Gastroesophageal sphincter (tissue), 4 donors: ENCODE measurements at regions not wholly inside any gene's neighbourhood (a gene's known extent, or its start where the extent isn't known, plus 50 kb on each side); places are given as distances from the start of the nearest gene placed in this dataset.

Experiments used
- ATAC-seq: fragments of 150-250 bp; one replicate; pipeline ENCODE4 v1.9.1; 2016; ENCODE audit warnings: mild to moderate bottlenecking, moderate library complexity
- H3K27ac ChIP-seq, 4 donors: fragments of 200-600 bp; sonication (generic) in 3 of 4; 1 replicate in 3 of 4; 2 replicates in 1 of 4; pipeline ENCODE4 v1.5.1; 2016 to 2019
- H3K27me3 ChIP-seq: fragments of 200-600 bp; sonication (generic); one replicate; pipeline ENCODE4 v1.5.1; 2019
- H3K36me3 ChIP-seq, 2 donors: fragments of 200-600 bp; sonication (generic); one replicate each; pipeline ENCODE4 v1.5.1; 2019; ENCODE audit warnings: control low read depth in 1 of 2
- H3K4me1 ChIP-seq, 3 donors: fragments of 200-600 bp; sonication (generic); 1 replicate in 2 of 3; 2 replicates in 1 of 3; pipeline ENCODE4 v1.5.1; 2016 to 2019; ENCODE audit warnings: control low read depth in 2 of 3
- H3K4me3 ChIP-seq, 2 donors: fragments of 200-600 bp; sonication (generic); one replicate each; pipeline ENCODE4 v1.5.1; 2019; ENCODE audit warnings: mild to moderate bottlenecking in 1 of 2, moderate library complexity in 1 of 2
- H3K9me3 ChIP-seq, 3 donors: fragments of 200-600 bp; sonication (generic); one replicate each; pipeline ENCODE4 v1.5.1; 2017 to 2019; ENCODE audit warnings: control low read depth in 2 of 3
- CTCF ChIP-seq, 4 experiments: fragments of 200-600 bp in 2 of 4; fragments of 450-650 bp in 2 of 4; sonication (generic) in 1 of 4; IDR thresholded peaks; one replicate each; pipeline ENCODE4 v1.5.1; 2017 to 2019; ENCODE audit warnings: antibody characterized with exemption in 4 of 4, mild to moderate bottlenecking in 2 of 4, moderate library complexity in 2 of 4
- EP300 ChIP-seq: sonication (generic); formaldehyde crosslinking; IDR thresholded peaks from one replicate; pipeline ENCODE4 v1.6.1; 2017; ENCODE audit warnings: antibody characterized with exemption, mild to moderate bottlenecking
- POLR2A ChIP-seq, 2 donors: fragments of 450-650 bp; IDR thresholded peaks; one replicate each; pipeline ENCODE4 v1.6.1; 2017; ENCODE audit warnings: antibody characterized with exemption in 2 of 2, mild to moderate bottlenecking in 2 of 2, moderate library complexity in 1 of 2
- POLR2AphosphoS5 ChIP-seq: sonication (generic); formaldehyde crosslinking; IDR thresholded peaks from one replicate; pipeline ENCODE4 v1.6.1; 2017; ENCODE audit warnings: antibody characterized with exemption
- WGBS, 2 donors: methylation state at CpG; one replicate each; pipeline ENCODE4 v1.1.5; 2018; ENCODE audit warnings: low coverage in 1 of 2; 5-methylcytosine and 5-hydroxymethylcytosine counted together

- Histone ChIP-seq H3K4me1 (no peaks in the 10 kb centered on the region), H3K27me3 (peaks cover 7% of the 10 kb centered on the region), H3K9me3 (no peaks in the 10 kb centered on the region), H3K27ac (no peak overlapping the region), H3K4me3 (no peak overlapping the region), H3K36me3 (no peaks in the 10 kb centered on the region)
- WGBS, 2 donors, result 67 to 78% methylated on average over 1 to 7 of the region's 7 CpGs
- no peak for ATAC-seq
- TF ChIP-seq EP300 (no peak), POLR2AphosphoS5 (no peak), POLR2A (IDR thresholded peaks at IDR 0.05) (no peak), CTCF (IDR thresholded peaks at IDR 0.05) (no peak)
These were observed 390.1 kb downstream of the HRH4 start for GRCh38 chr18:24850532-24850931.

GRCh38 chr18:24853076-24853475, 392.6 kb downstream of the HRH4 start:
- no peak overlapping the region for H3K4me3 ChIP-seq
- no peaks in the 10 kb centered on the region for H3K4me1 ChIP-seq
- H3K36me3 ChIP-seq, result no peaks in the 10 kb centered on the region
- no peak overlapping the region for H3K27ac ChIP-seq
- ATAC-seq, result no peak
- 93% methylated on average over 3 of the region's 4 CpGs; no CpG with 5 or more reads in 1 of the 2 donors for WGBS, 2 donors
- no peaks in the 10 kb centered on the region for H3K9me3 ChIP-seq
- no peak for TF ChIP-seq POLR2A (IDR thresholded peaks at IDR 0.05)
- TF ChIP-seq CTCF (IDR thresholded peaks at IDR 0.05), result no peak
- TF ChIP-seq EP300, result no peak
- H3K27me3 ChIP-seq, result peaks cover 13% of the 10 kb centered on the region

- H3K4me1 ChIP-seq, result no peaks in the 10 kb centered on the region
- no peaks in the 10 kb centered on the region for H3K9me3 ChIP-seq
- no peak for ATAC-seq
- peaks cover 4% of the 10 kb centered on the region for H3K27me3 ChIP-seq
- H3K4me3 ChIP-seq, result no peak overlapping the region
- H3K36me3 ChIP-seq, result no peaks in the 10 kb centered on the region
- WGBS, 2 donors, result 73 to 78% methylated on average over 7 to 8 of the region's 10 CpGs
- no peak overlapping the region for H3K27ac ChIP-seq
- TF ChIP-seq POLR2A (IDR thresholded peaks at IDR 0.05) (no peak), CTCF (IDR thresholded peaks at IDR 0.05) (no peak), POLR2AphosphoS5 (no peak), EP300 (no peak)
These were observed 400.7 kb downstream of the HRH4 start for GRCh38 chr18:24860978-24861680.

DNA sequence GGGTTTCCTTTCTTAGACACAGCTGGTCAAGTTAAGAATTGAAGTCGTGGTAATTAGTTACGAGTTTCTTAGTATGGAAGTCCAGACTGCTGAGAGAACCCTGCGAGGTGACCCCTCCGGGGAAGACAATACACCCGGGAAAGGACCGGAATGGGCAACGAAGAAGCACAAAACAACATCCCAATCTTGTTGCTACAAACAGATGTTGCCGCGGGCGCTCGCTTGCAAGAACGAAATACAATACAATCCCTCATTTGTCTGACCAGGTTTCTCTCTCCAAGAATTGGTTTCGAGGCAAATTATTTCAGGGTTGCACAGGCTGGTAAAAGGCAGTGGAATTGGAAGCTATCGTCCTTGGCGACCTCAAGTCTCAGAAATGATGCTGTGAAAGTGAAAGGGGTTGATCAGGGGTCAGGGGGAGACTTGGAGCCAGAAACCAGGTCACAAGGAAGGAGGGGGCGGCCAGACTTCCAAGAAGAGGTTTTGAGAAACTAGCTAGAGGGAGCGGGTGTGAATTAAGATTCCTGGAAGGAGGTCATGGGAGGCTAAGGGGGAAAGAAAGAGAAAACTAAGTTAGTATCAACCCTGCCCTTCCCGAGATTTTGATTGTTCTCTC, 401.9 kb downstream of the HRH4 start:
- Histone ChIP-seq H3K27ac (no peak overlapping the region), H3K9me3 (no peaks in the 10 kb centered on the region), H3K4me3 (no peak overlapping the region), H3K27me3 (no peaks in the 10 kb centered on the region), H3K4me1 (no peaks in the 10 kb centered on the region), H3K36me3 (no peaks in the 10 kb centered on the region)
- no peak for ATAC-seq
- TF ChIP-seq EP300 (no peak), CTCF (IDR thresholded peaks at IDR 0.05) (no peak), POLR2AphosphoS5 (no peak), POLR2A (IDR thresholded peaks at IDR 0.05) (no peak)
- WGBS, 2 donors, result 62 to 73% methylated on average over 16 of the region's 18 CpGs

DNA sequence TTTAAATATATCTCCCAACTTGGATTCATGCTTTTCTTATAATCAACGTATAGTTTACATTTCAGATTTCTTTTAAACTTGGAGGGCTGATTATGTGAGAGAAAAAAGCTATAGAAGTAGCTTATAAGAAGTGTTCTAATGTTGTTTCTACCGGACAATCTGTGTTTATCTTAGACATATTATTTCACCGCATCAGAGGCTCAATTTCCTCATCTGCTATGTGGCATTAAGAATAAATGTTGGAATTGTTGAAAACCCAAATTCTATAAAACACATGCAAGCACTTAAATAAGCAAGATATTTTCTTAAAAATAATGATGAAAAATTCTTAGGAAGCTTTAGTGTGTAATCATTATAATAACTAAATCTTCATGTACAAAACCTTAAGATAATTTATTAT, 407.9 kb downstream of the HRH4 start:
- Histone ChIP-seq H3K9me3 (no peaks in the 10 kb centered on the region), H3K36me3 (no peaks in the 10 kb centered on the region), H3K4me1 (no peaks in the 10 kb centered on the region), H3K4me3 (no peak overlapping the region), H3K27ac (no peak overlapping the region), H3K27me3 (no peaks in the 10 kb centered on the region)
- no peak for ATAC-seq
- WGBS, 2 donors, result 29 to 49% methylated on average over 3 of the region's 3 CpGs
- TF ChIP-seq EP300, result no peak
- TF ChIP-seq POLR2AphosphoS5, result no peak
- no peak for TF ChIP-seq CTCF (IDR thresholded peaks at IDR 0.05)
- TF ChIP-seq POLR2A (IDR thresholded peaks at IDR 0.05), result no peak
